Panc1 (cell line): ENCODE measurements at regions not wholly inside any gene's neighbourhood (a gene's known extent, or its start where the extent isn't known, plus 50 kb on each side); places are given as distances from the start of the nearest gene placed in this dataset.

Experiments
- POLR2AphosphoS5 ChIP-seq: IDR thresholded peaks from 2 replicates; pipeline ENCODE4 v1.6.1; 2012; ENCODE audit warnings: mild to moderate bottlenecking, low read depth, low read length, moderate library complexity
- TF ChIP-seq, protein P1 (sequence below): fragments of 450-650 bp; IDR thresholded peaks from 2 replicates; pipeline ENCODE4 v1.5.1; 2017; ENCODE audit warnings: mild to moderate bottlenecking

GRCh38 chr10:3008518-3009195 lies 58.7 kb upstream of the PFKP start:
- no peak for TF ChIP-seq POLR2AphosphoS5
- TF ChIP-seq, protein P1, sequence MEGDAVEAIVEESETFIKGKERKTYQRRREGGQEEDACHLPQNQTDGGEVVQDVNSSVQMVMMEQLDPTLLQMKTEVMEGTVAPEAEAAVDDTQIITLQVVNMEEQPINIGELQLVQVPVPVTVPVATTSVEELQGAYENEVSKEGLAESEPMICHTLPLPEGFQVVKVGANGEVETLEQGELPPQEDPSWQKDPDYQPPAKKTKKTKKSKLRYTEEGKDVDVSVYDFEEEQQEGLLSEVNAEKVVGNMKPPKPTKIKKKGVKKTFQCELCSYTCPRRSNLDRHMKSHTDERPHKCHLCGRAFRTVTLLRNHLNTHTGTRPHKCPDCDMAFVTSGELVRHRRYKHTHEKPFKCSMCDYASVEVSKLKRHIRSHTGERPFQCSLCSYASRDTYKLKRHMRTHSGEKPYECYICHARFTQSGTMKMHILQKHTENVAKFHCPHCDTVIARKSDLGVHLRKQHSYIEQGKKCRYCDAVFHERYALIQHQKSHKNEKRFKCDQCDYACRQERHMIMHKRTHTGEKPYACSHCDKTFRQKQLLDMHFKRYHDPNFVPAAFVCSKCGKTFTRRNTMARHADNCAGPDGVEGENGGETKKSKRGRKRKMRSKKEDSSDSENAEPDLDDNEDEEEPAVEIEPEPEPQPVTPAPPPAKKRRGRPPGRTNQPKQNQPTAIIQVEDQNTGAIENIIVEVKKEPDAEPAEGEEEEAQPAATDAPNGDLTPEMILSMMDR = no peak
